Stimulated activated CD4-positive, alpha-beta T cell treated with anti-CD3 and anti-CD28 coated beads, Interleukin-1b, Interleukin-23, amount 100 ng/mL, for 48 hours (primary cell): ENCODE measurements at regions not wholly inside any gene's neighbourhood (a gene's known extent, or its start where the extent isn't known, plus 50 kb on each side); places are given as distances from the start of the nearest gene placed in this dataset.
"Not testable (repeated sequence)": the region's sequence is repeated elsewhere in the genome, so short reads cannot be mapped to it uniquely, and the experiment has no call there.

Source experiments
- DNase-seq: peaks from one replicate; pipeline ENCODE4 v3.0.0-alpha.2; 2020

- no peak for DNase-seq
Measured at GRCh38 chr6:140784573-140784972, 1348.2 kb upstream of the GJE1 start.

DNA sequence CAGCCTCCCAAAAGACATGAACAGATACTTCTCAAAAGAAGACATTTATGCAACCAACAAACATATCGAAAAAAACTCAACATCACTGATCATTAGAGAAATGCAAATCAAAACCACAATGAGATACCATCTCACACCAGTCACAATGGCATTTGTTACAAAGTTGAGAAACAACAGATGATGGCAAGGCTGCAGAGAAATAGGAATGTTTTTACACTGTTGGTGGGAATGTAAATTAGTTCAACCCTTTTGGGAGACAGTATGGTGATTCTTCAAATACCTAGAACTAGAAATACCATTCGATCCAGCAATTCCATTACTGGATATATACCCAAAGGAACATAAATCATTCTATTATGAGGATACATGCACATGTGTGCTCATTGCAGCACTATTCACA, 1349.2 kb upstream of the GJE1 start:
- not testable (repeated sequence) for DNase-seq

- no peak for DNase-seq
Measured at GRCh38 chr6:140782941-140783340, 1349.8 kb upstream of the GJE1 start.

- DNase-seq: no peak
Measured at GRCh38 chr6:140779991-140780596, 1352.6 kb upstream of the GJE1 start.

DNA sequence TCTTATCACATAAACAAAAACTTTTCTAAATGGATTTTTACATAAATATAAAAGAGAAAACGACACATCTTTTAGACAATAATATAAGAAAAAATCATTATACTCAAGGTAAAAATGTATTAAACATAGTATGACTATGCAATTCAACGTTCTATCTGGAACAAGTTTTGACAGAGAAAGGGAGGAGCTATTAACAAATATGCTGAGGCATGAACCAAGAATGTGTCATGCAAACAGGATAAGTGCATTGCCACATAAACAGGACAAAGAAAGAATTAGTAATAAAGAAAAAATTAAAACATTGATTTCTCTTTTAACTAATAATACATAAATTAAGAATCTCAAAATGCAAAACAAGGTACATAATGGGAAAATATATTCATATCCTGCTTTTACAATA, 1353.4 kb upstream of the GJE1 start:
- DNase-seq: no peak

GRCh38 chr6:140777780-140778179, 1354.9 kb upstream of the GJE1 start:
- no peak for DNase-seq

DNA sequence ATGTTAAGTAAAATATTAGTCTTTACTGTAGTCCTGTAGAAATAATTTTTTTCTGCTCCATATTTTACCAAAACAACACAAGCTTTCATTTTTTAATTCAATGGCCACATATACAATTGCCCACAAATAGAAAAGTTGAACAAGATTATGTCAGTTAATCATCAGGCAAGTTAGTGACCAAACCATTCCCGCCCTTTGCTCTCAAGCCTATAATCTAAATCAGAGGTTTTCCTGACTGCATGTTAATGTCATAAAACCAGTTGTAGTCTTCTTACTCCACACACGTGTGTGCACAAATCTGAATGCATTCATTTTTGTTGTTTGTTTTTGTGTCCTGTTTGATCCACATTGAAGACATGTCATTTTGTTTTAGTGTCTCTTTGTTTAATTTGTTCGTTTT, 1357.7 kb upstream of the GJE1 start:
- DNase-seq: no peak

- no peak for DNase-seq
Measured at GRCh38 chr6:140774080-140774505, 1358.6 kb upstream of the GJE1 start.

- DNase-seq: no peak
Measured at GRCh38 chr6:140773276-140773675, 1359.4 kb upstream of the GJE1 start.

DNA sequence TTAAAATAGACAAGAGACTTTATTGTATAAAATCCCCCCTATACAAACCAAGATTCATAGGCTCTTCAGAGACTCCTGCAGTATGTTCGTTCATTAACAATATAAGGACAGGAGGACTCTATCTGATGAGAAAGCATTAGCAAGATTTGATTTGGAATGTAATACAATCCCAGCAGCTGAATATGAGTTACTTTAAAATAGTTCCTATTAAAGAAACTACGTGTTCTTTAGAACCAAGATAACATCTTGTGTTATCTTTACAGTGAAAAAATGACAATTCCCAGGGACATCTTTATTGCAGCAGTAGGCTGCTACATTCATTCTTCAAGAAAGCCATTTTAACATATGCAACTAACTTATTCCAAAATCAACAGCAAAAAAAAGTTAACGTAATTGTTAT, 1360.1 kb upstream of the GJE1 start:
- DNase-seq: no peak

- DNase-seq: no peak
Measured at GRCh38 chr6:140768133-140768532, 1364.6 kb upstream of the GJE1 start.

- DNase-seq: no peak
Measured at GRCh38 chr6:140766999-140767398, 1365.7 kb upstream of the GJE1 start.

GRCh38 chr6:140758169-140758877, 1374.4 kb upstream of the GJE1 start:
- DNase-seq: no peak

DNA sequence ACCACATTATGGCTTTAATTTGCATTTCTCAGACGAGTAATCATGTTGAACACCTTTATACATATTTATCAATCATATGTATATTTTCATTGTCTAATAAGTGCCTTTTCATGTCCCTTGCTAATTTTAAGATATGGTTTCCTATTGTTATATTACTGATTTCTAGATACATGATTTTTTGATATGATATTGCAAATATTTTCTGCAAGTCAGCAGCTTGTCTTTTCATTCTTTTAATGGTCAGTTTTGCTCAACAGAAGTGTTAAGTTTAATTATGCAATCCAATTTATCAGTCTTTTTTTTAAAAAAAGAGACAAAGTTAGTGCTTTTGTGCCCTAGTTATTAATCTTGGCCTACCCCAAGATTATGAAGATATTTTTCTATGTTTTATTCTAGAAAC, 1377.8 kb upstream of the CITED2 start:
- no peak for DNase-seq

GRCh38 chr6:140747114-140747513, 1372.7 kb upstream of the CITED2 start:
- DNase-seq: no peak

- no peak for DNase-seq
Measured at GRCh38 chr6:140744659-140745320, 1370.3 kb upstream of the CITED2 start.

DNA sequence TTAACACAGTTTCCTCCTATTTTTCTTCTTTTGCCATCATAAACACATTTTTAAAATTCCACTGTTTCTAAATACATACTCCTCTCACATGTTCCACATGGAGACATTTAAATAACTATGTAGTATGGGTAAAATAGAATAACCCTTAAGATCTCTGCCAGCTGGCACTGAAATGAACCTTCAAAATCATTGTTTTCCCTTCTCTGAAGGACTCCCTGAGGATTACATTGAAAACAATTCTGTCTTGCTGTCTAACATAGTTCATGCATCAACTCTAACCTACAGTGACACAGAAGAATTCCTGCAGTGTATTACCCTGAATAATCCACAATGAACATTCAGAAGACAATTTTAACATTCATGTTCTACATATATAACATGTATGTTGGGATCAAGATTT, 1361.8 kb upstream of the CITED2 start:
- DNase-seq: no peak

DNA sequence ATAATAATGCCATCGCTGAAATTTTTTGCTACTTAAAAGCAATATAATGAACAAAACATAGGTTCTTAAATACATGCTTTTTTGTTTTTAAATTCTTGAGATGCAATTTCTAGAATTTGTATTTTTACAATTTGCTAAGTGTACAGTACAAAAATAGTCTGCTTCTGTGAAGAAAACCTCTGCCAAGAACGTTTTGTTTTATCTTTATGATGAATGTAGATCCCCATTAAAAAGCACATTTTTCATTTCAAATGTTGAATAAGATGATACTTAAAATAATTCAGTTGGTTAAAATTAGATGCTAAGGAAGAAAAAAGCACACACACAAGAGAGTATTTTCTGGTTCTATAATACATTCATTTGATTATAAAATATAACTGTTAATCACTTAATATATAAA, 1358.5 kb upstream of the CITED2 start:
- no peak for DNase-seq

DNA sequence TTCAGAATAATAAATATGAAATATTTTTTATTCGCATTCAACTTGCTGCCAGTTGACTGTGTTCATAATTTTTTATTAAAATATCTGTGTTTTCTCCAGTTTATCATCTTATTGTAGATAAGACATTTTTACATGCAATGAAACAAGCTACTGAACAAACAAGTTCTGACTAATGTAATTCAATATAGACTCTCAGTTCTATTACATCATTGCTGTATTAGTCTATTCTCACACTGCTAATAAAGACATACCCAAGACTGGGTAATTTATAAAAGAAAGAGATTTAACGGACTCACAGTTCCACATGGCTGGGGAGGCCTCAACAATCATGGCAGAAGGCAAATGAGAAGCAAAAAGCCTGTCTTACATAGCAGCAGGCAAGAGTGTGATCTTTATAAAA, 1357.7 kb upstream of the CITED2 start:
- DNase-seq: no peak

GRCh38 chr6:140731741-140732140, 1357.3 kb upstream of the CITED2 start:
- no peak for DNase-seq

DNA sequence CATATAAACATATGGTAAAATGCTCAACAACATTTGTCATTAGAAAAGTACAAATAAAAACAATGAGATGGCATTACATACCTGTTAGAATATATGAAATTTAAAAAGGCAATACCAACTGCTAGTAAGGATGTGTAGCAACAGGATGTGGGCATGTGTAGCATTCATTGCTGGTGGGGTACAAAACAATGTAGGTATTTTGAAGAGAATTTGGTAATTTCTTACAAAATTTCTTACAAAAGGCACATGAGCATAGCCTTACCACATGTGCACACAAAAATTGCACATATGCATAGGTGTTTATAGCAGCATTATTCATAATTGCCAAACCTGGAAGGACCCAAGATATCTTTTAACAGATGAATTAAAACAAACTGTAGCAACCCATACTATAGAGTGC, 1355.1 kb upstream of the CITED2 start:
- no peak for DNase-seq

- no peak for DNase-seq
Measured at GRCh38 chr6:140718021-140718420, 1343.6 kb upstream of the CITED2 start.

DNA sequence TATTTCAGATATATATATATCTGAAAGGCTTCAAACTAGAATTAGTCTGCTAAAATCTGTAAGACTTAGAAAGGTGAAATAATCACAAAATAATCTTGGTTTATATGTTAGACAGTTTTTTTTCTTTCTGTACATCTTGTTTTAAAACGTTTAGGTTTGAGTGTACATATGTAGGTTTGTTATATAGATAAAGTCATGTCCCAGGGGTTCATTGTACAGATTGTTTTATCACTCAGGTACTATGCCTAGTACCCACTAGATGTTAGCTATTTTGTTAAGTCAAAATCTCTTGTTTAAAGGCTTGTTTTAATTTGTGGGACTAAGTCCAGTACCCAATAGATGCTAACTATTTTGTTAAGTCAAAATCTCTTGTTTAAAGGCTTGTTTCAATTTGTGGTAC, 1339.0 kb upstream of the CITED2 start:
- no peak for DNase-seq

- no peak for DNase-seq
Measured at GRCh38 chr6:140711019-140711613, 1336.7 kb upstream of the CITED2 start.
